GM12878 (cell line): ENCODE measurements at regions not wholly inside any gene's neighbourhood (a gene's known extent, or its start where the extent isn't known, plus 50 kb on each side); places are given as distances from the start of the nearest gene placed in this dataset.

Source experiments
- ATAC-seq: fragments of 200-7000 bp; cut with Tn5 transposase; 3 replicates; pipeline ENCODE4 v1.9.1; 2020; ENCODE audit warnings: mild to moderate bottlenecking, moderate library complexity
- BruUV-seq: library from RNA; stranded (reverse); fragments of 400-500 nt; replicated peaks from 2 replicates; lab custom pipeline; 2021; lab: Mats Ljungman, UMichigan
- CTCF ChIA-PET: fragments of 300-600 bp; sonication (Branson Sonifier 250); formaldehyde crosslinking; extraction: SDS; loops from one replicate; lab custom pipeline; 2021; ENCODE audit warnings: inconsistent platforms; lab: Yijun Ruan, JAX
- POLR2A ChIA-PET: fragments of 350-600 bp; formaldehyde crosslinking; extraction: SDS; loops from one replicate; lab custom pipeline; 2021; ENCODE audit warnings: inconsistent platforms; lab: Charles Lee
- RAD21 ChIA-PET: fragments of 300-600 bp; sonication (Branson Sonifier 250); formaldehyde crosslinking; loops from one replicate; lab custom pipeline; 2023; ENCODE audit warnings: antibody characterized with exemption; ENCODE audit not compliant: unreplicated experiment; lab: Charles Lee
- SMC1A ChIA-PET: fragments of 300-600 bp; sonication (Branson Sonifier 250); formaldehyde crosslinking; loops from one replicate; lab custom pipeline; 2023; ENCODE audit not compliant: unreplicated experiment, uncharacterized antibody; lab: Charles Lee
- DNase-seq: peaks from one replicate; pipeline ENCODE4 v3.0.0-alpha.2; 2011; ENCODE audit warnings: low read depth, low spot score
- FAIRE-seq: peaks from 3 replicates; lab custom pipeline; 2011; peaks lifted over from hg19 to GRCh38; lab: Jason Lieb, UNC
- H2AFZ ChIP-seq: 2 replicates; pipeline ENCODE4 v1.6.0; 2011; ENCODE audit warnings: low read depth, low read length, control low read depth; ENCODE audit not compliant: control insufficient read depth
- H3K27ac ChIP-seq: 2 replicates; pipeline ENCODE4 v1.5.1; 2011; ENCODE audit warnings: control low read depth; ENCODE audit not compliant: control insufficient read depth, insufficient read depth
- H3K27me3 ChIP-seq, 2 experiments: replicated peaks in 1 of 2; 2 replicates each; pipeline versions ENCODE4 v1.6.0 to v1.6.1; 2011; ENCODE audit warnings: low read length in 1 of 2; ENCODE audit not compliant: control insufficient read depth in 2 of 2, insufficient read depth in 2 of 2
- H3K36me3 ChIP-seq, 2 experiments: 2 replicates each; pipeline ENCODE4 v1.5.1; 2011; ENCODE audit warnings: low read length in 1 of 2; ENCODE audit not compliant: control insufficient read depth in 2 of 2, insufficient read depth in 2 of 2
- H3K4me1 ChIP-seq: 2 replicates; pipeline ENCODE4 v1.6.1; 2011; ENCODE audit warnings: mild to moderate bottlenecking, low read length, moderate library complexity, mixed read lengths; ENCODE audit not compliant: control insufficient read depth, insufficient read depth
- H3K4me2 ChIP-seq: 2 replicates; pipeline ENCODE4 v1.6.0; 2011; ENCODE audit warnings: control low read depth; ENCODE audit not compliant: control insufficient read depth, insufficient read depth
- H3K4me3 ChIP-seq: fragments of 200-600 bp; sonication (generic); 2 replicates; pipeline ENCODE4 v1.5.1; 2016
- H3K79me2 ChIP-seq: 2 replicates; pipeline ENCODE4 v1.6.0; 2011; ENCODE audit warnings: low read length; ENCODE audit not compliant: control insufficient read depth, insufficient read depth
- H3K9ac ChIP-seq: 2 replicates; pipeline ENCODE4 v1.8.0; 2011; ENCODE audit warnings: low read length, control low read depth, mixed read lengths; ENCODE audit not compliant: control insufficient read depth, insufficient read depth
- H3K9me3 ChIP-seq: replicated peaks from 3 replicates; pipeline ENCODE4 v1.5.1; 2011; ENCODE audit warnings: mild to moderate bottlenecking, low read length; ENCODE audit not compliant: control insufficient read depth, insufficient read depth
- H4K20me1 ChIP-seq: 2 replicates; pipeline ENCODE4 v1.6.0; 2011; ENCODE audit not compliant: control insufficient read depth, insufficient read depth
- FOXK2 ChIP-seq: fragments of 450-650 bp; IDR thresholded peaks from 2 replicates; pipeline ENCODE4 v1.6.1; 2017; ENCODE audit warnings: mild to moderate bottlenecking, moderate library complexity
- HDAC2 ChIP-seq: fragments of 200-600 bp; sonication (generic); IDR thresholded peaks from 2 replicates; pipeline ENCODE4 v1.6.1; 2017
- MEF2B ChIP-seq: fragments of 450-650 bp; IDR thresholded peaks from 2 replicates; pipeline ENCODE4 v1.6.1; 2018; ENCODE audit warnings: mild to moderate bottlenecking, moderate library complexity; ENCODE audit not compliant: partially characterized antibody, poor library complexity, severe bottlenecking
- NR2C2 ChIP-seq: IDR thresholded peaks from 2 replicates; pipeline ENCODE4 v1.6.1; 2011; ENCODE audit warnings: borderline replicate concordance, low read depth; ENCODE audit not compliant: control insufficient read depth, insufficient read length
- PAX5 ChIP-seq: IDR thresholded peaks from 2 replicates; pipeline ENCODE4 v1.6.1; 2011; ENCODE audit warnings: low read depth, low read length, borderline replicate concordance
- POU2F2 ChIP-seq: IDR thresholded peaks from 3 replicates; pipeline ENCODE4 v1.6.1; 2011; ENCODE audit warnings: low read depth, mild to moderate bottlenecking, low read length, borderline replicate concordance
- RBBP5 ChIP-seq: fragments of 200-600 bp; sonication (generic); conservative IDR thresholded peaks from 2 replicates; pipeline ENCODE4 v1.6.1; 2016
- RELA ChIP-seq: fragments of 450-650 bp; IDR thresholded peaks from 2 replicates; pipeline ENCODE4 v1.8.0; 2014; ENCODE audit warnings: borderline replicate concordance; ENCODE audit not compliant: partially characterized antibody
- REST ChIP-seq: IDR thresholded peaks from 2 replicates; pipeline ENCODE4 v1.6.1; 2012; ENCODE audit warnings: mild to moderate bottlenecking, low read depth, low read length
- RUNX3 ChIP-seq: IDR thresholded peaks from 2 replicates; pipeline ENCODE4 v1.6.1; 2012; ENCODE audit warnings: low read length, inconsistent platforms
- SKIL ChIP-seq: fragments of 450-650 bp; IDR thresholded peaks from 2 replicates; pipeline ENCODE4 v1.6.1; 2017; ENCODE audit warnings: mild to moderate bottlenecking, low read depth, inconsistent platforms; ENCODE audit not compliant: poor library complexity, severe bottlenecking
- SREBF1 ChIP-seq: IDR thresholded peaks from 2 replicates; pipeline ENCODE4 v1.6.1; 2012; ENCODE audit warnings: mild to moderate bottlenecking, low read length
- SRF ChIP-seq, 2 experiments: IDR thresholded peaks; 2 replicates each; pipeline ENCODE4 v1.6.1; 2011; ENCODE audit warnings: low read depth in 2 of 2, low read length in 2 of 2, mild to moderate bottlenecking in 1 of 2, moderate library complexity in 1 of 2
- ZNF207 ChIP-seq: fragments of 450-650 bp; IDR thresholded peaks from 2 replicates; pipeline ENCODE4 v1.6.1; 2014; ENCODE audit warnings: antibody characterized with exemption, mild to moderate bottlenecking, borderline replicate concordance
- ZNF592 ChIP-seq: fragments of 450-650 bp; IDR thresholded peaks from 2 replicates; pipeline ENCODE4 v1.6.1; 2017; ENCODE audit warnings: mild to moderate bottlenecking, moderate library complexity
- ZNF622 ChIP-seq: fragments of 450-650 bp; IDR thresholded peaks from 2 replicates; pipeline ENCODE4 v1.6.1; 2017; ENCODE audit warnings: mild to moderate bottlenecking, inconsistent platforms
- WGBS: methylation state at CpG from one replicate; pipeline ENCODE4 v1.1.6; 2016; ENCODE audit warnings: low lambda C conversion rate; ENCODE audit not compliant: insufficient replicate concordance, insufficient coverage; ENCODE audit errors: missing lambda C conversion rate; 5-methylcytosine and 5-hydroxymethylcytosine counted together
- in situ Hi-C: fragments of 300-500 bp; cut with MboI; formaldehyde crosslinking; loops from 9 replicates; pipeline ENCODE4 v1.14.3; 2018; ENCODE audit warnings: mixed read lengths
- intact Hi-C: fragments of 100-400 bp; cut with micrococcal nuclease; formaldehyde crosslinking; loops from one replicate; pipeline ENCODE4 v1.14.2; 2022; ENCODE audit not compliant: unreplicated experiment

- H3K4me1 ChIP-seq, result no peaks in the 10 kb centered on the region
- no peaks in the 10 kb centered on the region for H3K27me3 ChIP-seq
- no peak overlapping the region for H3K9ac ChIP-seq
- 57% methylated on average over 12 of the region's 12 CpGs for WGBS
- H3K79me2 ChIP-seq, result no peaks in the 10 kb centered on the region
- H3K4me3 ChIP-seq, result no peak overlapping the region
- H3K9me3 ChIP-seq, result no peaks in the 10 kb centered on the region
- no peak overlapping the region for H2AFZ ChIP-seq
- intact Hi-C loops (no loop called here), in situ Hi-C loops (no loop called here)
- H3K27ac ChIP-seq, result no peak overlapping the region
- POLR2A ChIA-PET, result no interaction called here
- DNase-seq, result no peak
- RAD21 ChIA-PET, result no interaction called here
- no peaks in the 10 kb centered on the region for H4K20me1 ChIP-seq
- SMC1A ChIA-PET, result no interaction called here
- no peaks in the 10 kb centered on the region for H3K36me3 ChIP-seq
- BruUV-seq, result no TSS peak
- H3K4me2 ChIP-seq, result no peak overlapping the region
- ATAC-seq, result no peak
- FAIRE-seq, result no peak
- CTCF ChIA-PET, result no interaction called here
- no peak for TF ChIP-seq SREBF1
- TF ChIP-seq SRF (IDR thresholded peaks at IDR 0.05; ENCODE audit: low read depth in 2 of 2, low read length in 2 of 2), result no peak
- TF ChIP-seq PAX5, result no peak
- TF ChIP-seq ZNF622, result no peak
- TF ChIP-seq NR2C2, result no peak
- no peak for TF ChIP-seq POU2F2
- no peak for TF ChIP-seq FOXK2
- TF ChIP-seq MEF2B, result no peak
- no peak for TF ChIP-seq ZNF592
- TF ChIP-seq REST, result no peak
- no peak for TF ChIP-seq ZNF207
- TF ChIP-seq RUNX3, result no peak
- TF ChIP-seq RBBP5, result no peak
- TF ChIP-seq RELA, result no peak
- TF ChIP-seq SKIL, result no peak
- no peak for TF ChIP-seq HDAC2
Observed at GRCh38 chr3:167113035-167113830, 266.9 kb downstream of the ZBBX start.
